SK-N-SH treated with all-trans-retinoic acid at 6 μM for 48 hours (cell line): ENCODE measurements at regions not wholly inside any gene's neighbourhood (a gene's known extent, or its start where the extent isn't known, plus 50 kb on each side); places are given as distances from the start of the nearest gene placed in this dataset.
A peak's percentile ranks its signal among the peaks of the same experiment; 100 is the strongest.

Source experiments
- ATAC-seq: fragments of 200-7000 bp; cut with Tn5 transposase; 3 replicates; pipeline ENCODE4 v1.9.1; 2020; ENCODE audit warnings: mild to moderate bottlenecking, moderate library complexity
- BACH2 ChIP-seq: fragments of 250-450 bp; sonication (Bioruptor Pico); IDR thresholded peaks from 2 replicates; pipeline ENCODE4 v1.9.0; 2021; ENCODE audit warnings: mild to moderate bottlenecking, borderline replicate concordance
- CREB5 ChIP-seq: fragments of 250-450 bp; sonication (Bioruptor Pico); IDR thresholded peaks from 2 replicates; pipeline ENCODE4 v1.5.1; 2020; ENCODE audit warnings: low read depth, mild to moderate bottlenecking, moderate library complexity
- CSDC2 ChIP-seq: fragments of 250-450 bp; sonication (Bioruptor Pico); IDR thresholded peaks from 2 replicates; pipeline ENCODE4 v1.5.0; 2020; ENCODE audit warnings: mild to moderate bottlenecking, moderate library complexity
- CSRNP3 ChIP-seq: fragments of 250-450 bp; sonication (Bioruptor Pico); IDR thresholded peaks from 2 replicates; pipeline ENCODE4 v1.5.1; 2021; ENCODE audit warnings: mild to moderate bottlenecking, moderate library complexity
- ESRRG ChIP-seq: fragments of 250-450 bp; sonication (Bioruptor Pico); IDR thresholded peaks from 2 replicates; pipeline ENCODE4 v1.6.1; 2021; ENCODE audit warnings: mild to moderate bottlenecking
- ISL1 ChIP-seq: fragments of 250-450 bp; sonication (Bioruptor Pico); IDR thresholded peaks from 2 replicates; pipeline ENCODE4 v2.1.2; 2022; ENCODE audit warnings: mild to moderate bottlenecking, moderate library complexity
- OSR1 ChIP-seq: fragments of 250-450 bp; sonication (Bioruptor Pico); IDR thresholded peaks from 2 replicates; pipeline ENCODE4 v1.8.0; 2022; ENCODE audit warnings: moderate library complexity, mild to moderate bottlenecking, inconsistent platforms
- POU6F1 ChIP-seq: fragments of 250-450 bp; sonication (Bioruptor Pico); IDR thresholded peaks from 2 replicates; pipeline ENCODE4 v1.8.0; 2021; ENCODE audit warnings: low read depth, mild to moderate bottlenecking, moderate library complexity, borderline replicate concordance
- PPARA ChIP-seq: fragments of 250-450 bp; sonication (Bioruptor Pico); IDR thresholded peaks from 2 replicates; pipeline ENCODE4 v1.5.0; 2020; ENCODE audit warnings: mild to moderate bottlenecking, borderline replicate concordance
- RARB ChIP-seq: fragments of 250-450 bp; sonication (Bioruptor Pico); IDR thresholded peaks from 2 replicates; pipeline ENCODE4 v1.8.0; 2021; ENCODE audit warnings: mild to moderate bottlenecking, moderate library complexity
- SNAI2 ChIP-seq: fragments of 250-450 bp; sonication (Bioruptor Pico); IDR thresholded peaks from 2 replicates; pipeline ENCODE4 v1.5.0; 2020; ENCODE audit warnings: mild to moderate bottlenecking, moderate library complexity
- TCF4 ChIP-seq: fragments of 250-450 bp; sonication (Bioruptor Pico); IDR thresholded peaks from 2 replicates; pipeline ENCODE4 v1.8.0; 2021; ENCODE audit warnings: mild to moderate bottlenecking, moderate library complexity, borderline replicate concordance
- TOX ChIP-seq: fragments of 250-450 bp; sonication (Bioruptor Pico); IDR thresholded peaks from 2 replicates; pipeline ENCODE4 v1.8.0; 2021; ENCODE audit warnings: mild to moderate bottlenecking, moderate library complexity, borderline replicate concordance
- TSHZ2 ChIP-seq: fragments of 250-450 bp; sonication (Bioruptor Pico); IDR thresholded peaks from 2 replicates; pipeline ENCODE4 v1.5.0; 2020; ENCODE audit warnings: mild to moderate bottlenecking, moderate library complexity
- ZC3H10 ChIP-seq: fragments of 250-450 bp; sonication (Bioruptor Pico); IDR thresholded peaks from 2 replicates; pipeline ENCODE4 v1.5.1; 2021; ENCODE audit warnings: mild to moderate bottlenecking, moderate library complexity
- ZFP3 ChIP-seq: fragments of 250-450 bp; sonication (Bioruptor Pico); IDR thresholded peaks from 2 replicates; pipeline ENCODE4 v1.5.0; 2020; ENCODE audit warnings: mild to moderate bottlenecking, moderate library complexity
- ZFP30 ChIP-seq: fragments of 450-650 bp; formaldehyde crosslinking; IDR thresholded peaks from 2 replicates; pipeline ENCODE4 v1.5.0; 2022; ENCODE audit warnings: mild to moderate bottlenecking, moderate library complexity
- ZNF70 ChIP-seq: fragments of 450-650 bp; formaldehyde crosslinking; IDR thresholded peaks from 2 replicates; pipeline ENCODE4 v1.5.0; 2020; ENCODE audit warnings: mild to moderate bottlenecking, moderate library complexity
- ZNF8 ChIP-seq: fragments of 450-650 bp; formaldehyde crosslinking; IDR thresholded peaks from 2 replicates; pipeline ENCODE4 v1.5.0; 2020; ENCODE audit warnings: mild to moderate bottlenecking, moderate library complexity
- TF ChIP-seq, protein P1 (sequence below): fragments of 250-450 bp; sonication (Bioruptor Pico); IDR thresholded peaks from 2 replicates; pipeline ENCODE4 v1.8.0; 2020; ENCODE audit warnings: mild to moderate bottlenecking, moderate library complexity, borderline replicate concordance

DNA sequence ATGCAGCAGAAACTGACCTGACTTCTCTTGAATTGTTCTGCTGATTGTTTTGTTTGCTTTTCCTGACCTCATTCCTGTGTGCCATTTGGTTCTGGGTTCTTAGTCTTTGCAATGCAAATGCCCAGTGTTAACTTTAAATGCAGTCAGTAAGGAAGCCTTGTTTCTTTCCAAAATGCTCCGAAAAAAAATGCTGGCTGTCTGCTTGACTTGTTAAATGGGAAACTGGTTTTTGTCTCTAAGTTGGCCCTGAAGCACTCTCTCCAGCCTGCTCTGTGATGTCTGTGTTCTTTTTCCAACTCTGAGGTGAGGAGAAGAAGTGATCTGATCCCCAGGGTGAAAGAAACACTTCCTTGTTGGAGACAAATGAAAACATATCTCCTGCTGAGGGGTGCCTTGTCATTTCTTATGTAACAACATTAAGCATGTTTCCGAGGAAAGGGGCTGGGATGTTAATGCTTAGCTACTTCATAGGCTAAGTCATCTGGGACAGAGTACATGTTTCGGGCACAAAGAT, 256.3 kb upstream of the ADGRL4 start:
- TF ChIP-seq PPARA, result no peak
- no peak for TF ChIP-seq POU6F1
- TF ChIP-seq CSDC2 (CRISPR knock-in tag), result no peak
- TF ChIP-seq ESRRG (CRISPR knock-in tag), result no peak
- TF ChIP-seq ZFP3 (CRISPR knock-in tag), result no peak
- no peak for TF ChIP-seq CREB5
- no peak for TF ChIP-seq ISL1 (CRISPR knock-in tag)
- TF ChIP-seq TOX (CRISPR knock-in tag), result no peak
- TF ChIP-seq TSHZ2 (CRISPR knock-in tag), result no peak
- TF ChIP-seq ZNF8 (CRISPR knock-in tag), result no peak
- TF ChIP-seq ZC3H10 (CRISPR knock-in tag), result no peak
- TF ChIP-seq SNAI2, result no peak
- no peak for TF ChIP-seq TCF4
- no peak for TF ChIP-seq BACH2 (CRISPR knock-in tag)
- no peak for TF ChIP-seq ZNF70
- TF ChIP-seq RARB (CRISPR knock-in tag), result no peak
- TF ChIP-seq CSRNP3 (CRISPR knock-in tag), result no peak
- no peak for TF ChIP-seq OSR1 (CRISPR knock-in tag)
- no peak for TF ChIP-seq ZFP30 (CRISPR knock-in tag)

DNA sequence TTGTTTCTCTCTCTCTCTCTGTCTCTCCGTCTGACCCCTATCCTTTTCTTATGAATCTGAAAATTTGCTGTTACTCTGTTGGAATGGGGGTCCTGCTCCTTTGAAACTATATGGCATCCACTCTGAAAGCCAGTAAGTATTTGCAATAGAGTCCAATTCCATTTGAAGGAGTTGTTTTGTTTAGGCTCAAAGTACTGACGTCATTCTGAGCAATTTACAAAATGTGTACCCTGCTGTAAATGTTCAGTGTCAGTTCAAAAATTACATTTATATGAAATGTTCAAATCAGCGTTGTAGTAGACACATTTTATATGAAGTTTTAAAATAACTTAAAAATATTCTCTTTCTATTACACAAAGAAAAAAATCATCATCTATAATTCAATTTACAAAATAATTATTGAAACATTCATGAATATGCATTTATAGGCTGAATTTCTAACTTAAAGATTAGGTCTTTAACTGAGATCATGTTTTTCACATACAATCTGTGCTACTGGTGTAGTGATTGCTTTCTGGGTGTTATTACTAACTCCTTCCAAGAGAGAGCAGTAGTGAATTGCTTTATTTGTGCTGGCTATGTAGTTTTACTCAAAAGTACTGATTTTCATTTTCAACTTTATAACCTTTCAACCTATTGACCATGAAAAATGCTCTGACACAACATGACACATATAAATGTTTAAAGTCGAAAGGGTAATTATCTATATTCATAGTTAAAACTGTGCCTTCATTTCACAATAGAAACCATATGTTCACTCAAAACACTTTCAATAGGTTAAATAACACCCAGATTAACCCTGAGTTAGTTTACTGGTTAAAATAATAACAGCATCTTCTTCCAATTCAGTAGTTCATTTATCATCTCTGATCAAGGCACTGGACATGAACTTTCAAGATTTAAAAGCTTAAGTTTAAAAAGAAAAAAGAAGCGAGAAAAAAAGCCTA, 253.1 kb upstream of the ADGRL4 start:
- peak; percentile 89 for ATAC-seq
- TF ChIP-seq PPARA (no peak), ZFP3 (CRISPR knock-in tag) (no peak), ZNF8 (CRISPR knock-in tag) (no peak), ZC3H10 (CRISPR knock-in tag) (no peak), CSRNP3 (CRISPR knock-in tag) (no peak), TSHZ2 (CRISPR knock-in tag) (no peak), ZNF70 (no peak)
- TF ChIP-seq, protein P1, sequence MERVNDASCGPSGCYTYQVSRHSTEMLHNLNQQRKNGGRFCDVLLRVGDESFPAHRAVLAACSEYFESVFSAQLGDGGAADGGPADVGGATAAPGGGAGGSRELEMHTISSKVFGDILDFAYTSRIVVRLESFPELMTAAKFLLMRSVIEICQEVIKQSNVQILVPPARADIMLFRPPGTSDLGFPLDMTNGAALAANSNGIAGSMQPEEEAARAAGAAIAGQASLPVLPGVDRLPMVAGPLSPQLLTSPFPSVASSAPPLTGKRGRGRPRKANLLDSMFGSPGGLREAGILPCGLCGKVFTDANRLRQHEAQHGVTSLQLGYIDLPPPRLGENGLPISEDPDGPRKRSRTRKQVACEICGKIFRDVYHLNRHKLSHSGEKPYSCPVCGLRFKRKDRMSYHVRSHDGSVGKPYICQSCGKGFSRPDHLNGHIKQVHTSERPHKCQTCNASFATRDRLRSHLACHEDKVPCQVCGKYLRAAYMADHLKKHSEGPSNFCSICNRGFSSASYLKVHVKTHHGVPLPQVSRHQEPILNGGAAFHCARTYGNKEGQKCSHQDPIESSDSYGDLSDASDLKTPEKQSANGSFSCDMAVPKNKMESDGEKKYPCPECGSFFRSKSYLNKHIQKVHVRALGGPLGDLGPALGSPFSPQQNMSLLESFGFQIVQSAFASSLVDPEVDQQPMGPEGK (CRISPR knock-in tag), result no peak

More for the DNA sequence above, 256.3 kb upstream of the ADGRL4 start:
- no peak for ATAC-seq
